ENCODE measurements at regions not wholly inside any gene's neighbourhood (a gene's known extent, or its start where the extent isn't known, plus 50 kb on each side); places are given as distances from the start of the nearest gene placed in this dataset.

- H3F3A ChIP-seq (ENCODE audit: insufficient read depth, low read length, poor library complexity, severe bottlenecking): no peaks in the 10 kb centered on the region
- TF ChIP-seq REST (IDR thresholded peaks at IDR 0.05; ENCODE audit: borderline replicate concordance): no peak
- no peak for TF ChIP-seq SMC3 (conservative IDR thresholded peaks at IDR 0.05; ENCODE audit: poor library complexity)
- no peak for TF ChIP-seq RAD21 (conservative IDR thresholded peaks at IDR 0.05)
- TF ChIP-seq CTCF (IDR thresholded peaks at IDR 0.05; ENCODE audit: poor library complexity, severe bottlenecking): no peak
- TF ChIP-seq MXI1 (conservative IDR thresholded peaks at IDR 0.05; ENCODE audit: poor library complexity, severe bottlenecking): no peak
- no peak for TF ChIP-seq EZH2 (IDR thresholded peaks at IDR 0.05; ENCODE audit: borderline replicate concordance, insufficient read depth, low read length, poor library complexity, severe bottlenecking)
- TF ChIP-seq POLR2AphosphoS5 (IDR thresholded peaks at IDR 0.05): no peak
- no peak for TF ChIP-seq TAF1 (IDR thresholded peaks at IDR 0.05; ENCODE audit: low read depth)
- TF ChIP-seq EP300 (conservative IDR thresholded peaks at IDR 0.05; ENCODE audit: poor library complexity, severe bottlenecking): no peak
- H3K36me3 ChIP-seq (ENCODE audit: insufficient read depth, low read length): no peaks in the 10 kb centered on the region
- no peaks in the 10 kb centered on the region for H4K20me1 ChIP-seq (ENCODE audit: insufficient read depth)
- no peak overlapping the region for H3K9ac ChIP-seq (ENCODE audit: low read length)
- no peaks in the 10 kb centered on the region for H3K79me2 ChIP-seq (replicated peaks; ENCODE audit: insufficient read depth, low read length)
- no peaks in the 10 kb centered on the region for H3K27me3 ChIP-seq (ENCODE audit: insufficient read depth, low read depth, low read length)
- no peak overlapping the region for H3K27ac ChIP-seq (ENCODE audit: low read length)
- no peaks in the 10 kb centered on the region for H3K9me2 ChIP-seq (ENCODE audit: insufficient read depth, low read length)
- no peak overlapping the region for H2AFZ ChIP-seq (ENCODE audit: low read depth, low read length)
- no peaks in the 10 kb centered on the region for H3K9me3 ChIP-seq (ENCODE audit: low read length)
- H3K4me3 ChIP-seq (ENCODE audit: low read length): no peak overlapping the region
- no peak overlapping the region for H3K4me2 ChIP-seq (ENCODE audit: low read length)
Observed at GRCh38 chrX:40530509-40530908, 50.3 kb upstream of the ATP6AP2 start.

GRCh38 chrX:40527543-40527942, 53.2 kb upstream of the ATP6AP2 start:
- Histone ChIP-seq H3K79me2 (replicated peaks; ENCODE audit: insufficient read depth, low read length) (no peaks in the 10 kb centered on the region), H3K9me3 (ENCODE audit: low read length) (no peaks in the 10 kb centered on the region), H3K4me2 (ENCODE audit: low read length) (no peak overlapping the region), H4K20me1 (ENCODE audit: insufficient read depth) (no peaks in the 10 kb centered on the region), H2AFZ (ENCODE audit: low read depth, low read length) (no peak overlapping the region), H3K9me2 (ENCODE audit: insufficient read depth, low read length) (no peaks in the 10 kb centered on the region), H3K27ac (ENCODE audit: low read length) (no peak overlapping the region), H3K36me3 (ENCODE audit: insufficient read depth, low read length) (no peaks in the 10 kb centered on the region), H3K27me3 (ENCODE audit: insufficient read depth, low read depth, low read length) (no peaks in the 10 kb centered on the region), H3F3A (ENCODE audit: insufficient read depth, low read length, poor library complexity, severe bottlenecking) (no peaks in the 10 kb centered on the region), H3K4me3 (ENCODE audit: low read length) (no peak overlapping the region), H3K9ac (ENCODE audit: low read length) (no peak overlapping the region)
- TF ChIP-seq EZH2 (IDR thresholded peaks at IDR 0.05; ENCODE audit: borderline replicate concordance, insufficient read depth, low read length, poor library complexity, severe bottlenecking) (no peak), CTCF (IDR thresholded peaks at IDR 0.05; ENCODE audit: poor library complexity, severe bottlenecking) (no peak), REST (IDR thresholded peaks at IDR 0.05; ENCODE audit: borderline replicate concordance) (no peak), SMC3 (conservative IDR thresholded peaks at IDR 0.05; ENCODE audit: poor library complexity) (no peak), TAF1 (IDR thresholded peaks at IDR 0.05; ENCODE audit: low read depth) (no peak), MXI1 (conservative IDR thresholded peaks at IDR 0.05; ENCODE audit: poor library complexity, severe bottlenecking) (no peak), EP300 (conservative IDR thresholded peaks at IDR 0.05; ENCODE audit: poor library complexity, severe bottlenecking) (no peak), POLR2AphosphoS5 (IDR thresholded peaks at IDR 0.05) (no peak), RAD21 (conservative IDR thresholded peaks at IDR 0.05) (no peak)

Measured in neural cell (in vitro differentiated cells).